ENCODE measurements at regions not wholly inside any gene's neighbourhood (a gene's known extent, or its start where the extent isn't known, plus 50 kb on each side); places are given as distances from the start of the nearest gene placed in this dataset.

- TF ChIP-seq CTCF (IDR thresholded peaks at IDR 0.05) = no peak
- peak; percentile 95 for DNase-seq (ENCODE audit: low spot score)
Observed at GRCh38 chr1:212558693-212559480, 49.7 kb upstream of the ATF3 start.

More at GRCh38 chr1:212558693-212559480, 49.7 kb upstream of the ATF3 start:
- peak overlapping the region; percentile 72 for H3K4me3 ChIP-seq
- peak overlapping the region; percentile 79 to 86 for H3K27ac ChIP-seq
